ENCODE measurements at regions not wholly inside any gene's neighbourhood (a gene's known extent, or its start where the extent isn't known, plus 50 kb on each side); places are given as distances from the start of the nearest gene placed in this dataset.
"Not testable (repeated sequence)": the region's sequence is repeated elsewhere in the genome, so short reads cannot be mapped to it uniquely, and the experiment has no call there.

DNA sequence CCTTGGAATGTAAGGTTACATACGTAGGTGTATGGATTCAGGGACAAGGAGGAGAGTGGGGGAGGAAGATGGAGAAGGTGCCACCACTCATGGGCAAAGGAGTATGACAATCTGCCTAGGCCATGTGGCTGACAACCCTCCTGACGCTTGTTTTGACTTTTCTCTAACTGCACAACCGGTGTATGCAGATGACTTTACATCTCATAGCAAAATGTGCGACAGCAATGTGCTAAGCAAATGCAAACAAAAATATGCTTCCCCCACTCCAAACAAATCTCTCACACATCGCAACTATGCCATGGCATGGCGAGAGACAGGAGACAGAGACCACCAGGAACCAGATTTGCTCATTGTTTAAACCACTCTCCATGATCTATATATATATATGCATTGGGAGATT, 191.8 kb downstream of the BLID start:
- Histone ChIP-seq H3K4me3 (no peak overlapping the region), H3K27ac (no peak overlapping the region), H3K36me3 (ENCODE audit: insufficient read depth, low read length) (no peaks in the 10 kb centered on the region), H3K9ac (ENCODE audit: insufficient read length) (no peak overlapping the region), H3K9me3 (ENCODE audit: low read depth, low read length) (no peaks in the 10 kb centered on the region)
- no peak for DNase-seq (ENCODE audit: low read depth, low spot score)
- TF ChIP-seq FOXP2 (optimal IDR thresholded peaks at IDR 0.05; ENCODE audit: control extremely low read depth, extremely low read length, insufficient read depth) (no peak), POLR2AphosphoS5 (IDR thresholded peaks at IDR 0.05; ENCODE audit: borderline replicate concordance, low read depth, low read length) (no peak), EZH2 (IDR thresholded peaks at IDR 0.05) (no peak)

GRCh38 chr11:121917482-121917881, 198.5 kb downstream of the BLID start:
- Histone ChIP-seq H3K9ac (ENCODE audit: insufficient read length) (no peak overlapping the region), H3K27ac (no peak overlapping the region), H3K36me3 (ENCODE audit: insufficient read depth, low read length) (no peaks in the 10 kb centered on the region), H3K9me3 (ENCODE audit: low read depth, low read length) (no peaks in the 10 kb centered on the region), H3K4me3 (no peak overlapping the region)
- no peak for TF ChIP-seq FOXP2 (optimal IDR thresholded peaks at IDR 0.05; ENCODE audit: control extremely low read depth, extremely low read length, insufficient read depth)
- no peak for TF ChIP-seq POLR2AphosphoS5 (IDR thresholded peaks at IDR 0.05; ENCODE audit: borderline replicate concordance, low read depth, low read length)
- no peak for TF ChIP-seq EZH2 (IDR thresholded peaks at IDR 0.05)
- no peak for DNase-seq (ENCODE audit: low read depth, low spot score)

DNA sequence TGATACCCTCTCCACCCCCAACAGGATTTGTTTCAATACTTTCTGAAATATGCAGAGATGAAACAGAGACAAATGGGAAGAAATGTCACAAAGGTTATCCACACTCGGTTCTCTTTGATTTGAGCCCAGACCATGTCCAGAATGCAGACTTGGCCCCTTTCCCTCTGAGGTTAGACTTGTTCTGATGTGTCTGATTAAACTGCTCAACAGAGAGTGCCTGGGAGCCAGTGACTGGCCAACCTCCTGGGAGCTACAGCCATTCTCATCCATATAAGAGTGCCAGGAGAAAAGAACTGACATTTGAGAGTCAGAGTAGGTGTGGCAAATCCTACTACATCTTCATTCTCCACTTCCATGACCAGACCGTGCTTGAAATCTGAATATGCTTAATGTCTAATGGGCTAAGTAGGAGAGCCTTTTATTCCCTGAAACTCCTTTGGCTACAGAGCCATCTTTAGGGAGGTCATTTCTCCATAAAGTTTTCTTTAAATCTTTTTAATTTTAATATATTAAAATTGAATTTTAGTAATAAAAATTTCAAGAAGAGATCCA, 201.4 kb downstream of the BLID start:
- Histone ChIP-seq H3K9ac (ENCODE audit: insufficient read length) (no peak overlapping the region), H3K4me3 (no peak overlapping the region), H3K27ac (no peak overlapping the region), H3K9me3 (ENCODE audit: low read depth, low read length) (no peaks in the 10 kb centered on the region), H3K36me3 (ENCODE audit: insufficient read depth, low read length) (no peaks in the 10 kb centered on the region)
- DNase-seq (ENCODE audit: low read depth, low spot score): no peak
- no peak for TF ChIP-seq EZH2 (IDR thresholded peaks at IDR 0.05)

GRCh38 chr11:121909596-121909995, 206.4 kb downstream of the BLID start:
- no peak overlapping the region for H3K4me3 ChIP-seq
- H3K27ac ChIP-seq: no peak overlapping the region
- H3K36me3 ChIP-seq (ENCODE audit: insufficient read depth, low read length): no peaks in the 10 kb centered on the region
- TF ChIP-seq FOXP2 (optimal IDR thresholded peaks at IDR 0.05; ENCODE audit: control extremely low read depth, extremely low read length, insufficient read depth) (no peak), POLR2AphosphoS5 (IDR thresholded peaks at IDR 0.05; ENCODE audit: borderline replicate concordance, low read depth, low read length) (no peak), EZH2 (IDR thresholded peaks at IDR 0.05) (no peak)
- no peak for DNase-seq (ENCODE audit: low read depth, low spot score)
- H3K9ac ChIP-seq (ENCODE audit: insufficient read length): no peak overlapping the region
- H3K9me3 ChIP-seq (ENCODE audit: low read depth, low read length): no peaks in the 10 kb centered on the region

DNA sequence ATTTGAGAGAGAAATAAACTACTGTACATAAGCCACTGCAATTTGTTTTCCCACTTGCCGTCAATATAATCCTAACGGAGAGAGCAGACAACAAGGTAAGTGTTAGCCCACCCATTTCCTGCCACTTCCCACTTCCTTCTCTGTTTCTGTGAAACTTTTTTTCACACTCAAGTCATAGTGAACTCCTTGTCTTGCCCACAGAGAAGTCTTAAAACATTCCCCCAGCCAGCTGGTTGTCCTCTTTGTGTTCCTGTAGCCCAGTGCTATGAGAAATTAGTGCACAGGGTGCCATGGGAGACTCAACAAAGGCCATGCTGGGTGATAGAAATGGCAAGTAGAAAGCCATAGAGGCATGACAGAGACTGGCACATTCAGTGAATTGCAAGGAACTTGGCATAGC, 208.6 kb downstream of the BLID start:
- Histone ChIP-seq H3K9me3 (ENCODE audit: low read depth, low read length) (no peaks in the 10 kb centered on the region), H3K27ac (no peak overlapping the region), H3K9ac (ENCODE audit: insufficient read length) (no peak overlapping the region), H3K4me3 (no peak overlapping the region), H3K36me3 (ENCODE audit: insufficient read depth, low read length) (no peaks in the 10 kb centered on the region)
- DNase-seq (ENCODE audit: low read depth, low spot score): no peak
- TF ChIP-seq EZH2 (IDR thresholded peaks at IDR 0.05): no peak
- TF ChIP-seq POLR2AphosphoS5 (IDR thresholded peaks at IDR 0.05; ENCODE audit: borderline replicate concordance, low read depth, low read length): no peak
- no peak for TF ChIP-seq FOXP2 (optimal IDR thresholded peaks at IDR 0.05; ENCODE audit: control extremely low read depth, extremely low read length, insufficient read depth)

DNA sequence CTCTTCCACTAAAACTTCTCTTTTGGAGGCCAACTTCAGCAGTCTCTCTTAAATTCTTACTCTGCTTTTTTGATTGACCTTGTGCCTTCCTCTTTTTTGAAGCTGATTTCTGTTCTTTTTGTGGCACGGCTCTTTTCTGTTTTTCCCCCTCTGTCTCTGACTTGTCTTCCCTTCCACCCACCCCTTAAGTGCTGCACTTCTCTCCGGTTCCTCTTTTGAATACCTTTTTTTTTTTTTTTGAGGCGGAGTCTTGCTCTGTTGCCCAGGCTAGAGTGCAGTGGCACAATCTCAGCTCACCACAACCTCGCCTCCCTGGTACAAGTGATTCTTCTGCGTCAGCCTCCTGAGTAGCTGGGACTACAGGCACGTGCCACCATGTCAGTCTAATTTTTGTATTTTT, 211.9 kb downstream of the BLID start:
- H3K9me3 ChIP-seq (ENCODE audit: low read depth, low read length): no peaks in the 10 kb centered on the region
- DNase-seq (ENCODE audit: low read depth, low spot score): no peak
- no peak overlapping the region for H3K9ac ChIP-seq (ENCODE audit: insufficient read length)
- no peak for TF ChIP-seq POLR2AphosphoS5 (IDR thresholded peaks at IDR 0.05; ENCODE audit: borderline replicate concordance, low read depth, low read length)
- TF ChIP-seq EZH2 (IDR thresholded peaks at IDR 0.05): no peak
- no peak for TF ChIP-seq FOXP2 (optimal IDR thresholded peaks at IDR 0.05; ENCODE audit: control extremely low read depth, extremely low read length, insufficient read depth)
- H3K36me3 ChIP-seq (ENCODE audit: insufficient read depth, low read length): no peaks in the 10 kb centered on the region
- H3K4me3 ChIP-seq: no peak overlapping the region
- H3K27ac ChIP-seq: no peak overlapping the region

GRCh38 chr11:121901886-121902285, 214.1 kb downstream of the BLID start:
- H3K9me3 ChIP-seq (ENCODE audit: low read depth, low read length): no peaks in the 10 kb centered on the region
- no peak overlapping the region for H3K27ac ChIP-seq
- H3K9ac ChIP-seq (ENCODE audit: insufficient read length): no peak overlapping the region
- no peaks in the 10 kb centered on the region for H3K36me3 ChIP-seq (ENCODE audit: insufficient read depth, low read length)
- no peak for DNase-seq (ENCODE audit: low read depth, low spot score)
- H3K4me3 ChIP-seq: no peak overlapping the region
- TF ChIP-seq EZH2 (IDR thresholded peaks at IDR 0.05) (no peak), POLR2AphosphoS5 (IDR thresholded peaks at IDR 0.05; ENCODE audit: borderline replicate concordance, low read depth, low read length) (no peak), FOXP2 (optimal IDR thresholded peaks at IDR 0.05; ENCODE audit: control extremely low read depth, extremely low read length, insufficient read depth) (no peak)

DNA sequence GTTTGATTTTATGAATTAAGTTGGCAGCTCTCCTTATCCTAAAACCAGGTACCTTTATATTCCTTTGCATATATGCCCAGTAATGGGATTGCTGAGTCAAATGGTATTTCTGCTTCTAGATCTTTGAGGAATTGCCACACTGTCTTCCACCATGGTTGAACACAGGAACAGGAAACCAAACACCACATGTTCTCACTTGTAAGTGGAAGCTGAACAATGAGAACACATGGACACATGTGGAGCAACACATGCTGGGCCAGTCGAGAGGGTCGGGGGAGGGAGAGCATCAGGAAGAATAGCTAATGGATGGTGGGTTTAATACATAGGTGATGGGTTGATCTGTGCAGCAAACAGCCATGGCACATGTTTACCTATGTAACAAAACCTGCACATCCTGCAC, 214.6 kb downstream of the BLID start:
- H3K9me3 ChIP-seq (ENCODE audit: low read depth, low read length); DNase-seq (ENCODE audit: low read depth, low spot score); H3K4me3 ChIP-seq; H3K9ac ChIP-seq (ENCODE audit: insufficient read length); H3K27ac ChIP-seq; H3K36me3 ChIP-seq (ENCODE audit: insufficient read depth, low read length): not testable (repeated sequence)

GRCh38 chr11:121899520-121899919, 216.5 kb downstream of the BLID start:
- Histone ChIP-seq H3K36me3 (ENCODE audit: insufficient read depth, low read length) (no peaks in the 10 kb centered on the region), H3K4me3 (no peak overlapping the region), H3K9ac (ENCODE audit: insufficient read length) (no peak overlapping the region), H3K9me3 (ENCODE audit: low read depth, low read length) (no peaks in the 10 kb centered on the region), H3K27ac (no peak overlapping the region)
- no peak for TF ChIP-seq EZH2 (IDR thresholded peaks at IDR 0.05)
- DNase-seq (ENCODE audit: low read depth, low spot score): no peak

Measured in SK-N-MC (cell line).